ENCODE measurements at regions not wholly inside any gene's neighbourhood (a gene's known extent, or its start where the extent isn't known, plus 50 kb on each side); places are given as distances from the start of the nearest gene placed in this dataset.
A peak's percentile ranks its signal among the peaks of the same experiment; 100 is the strongest.
"Not testable (repeated sequence)": the region's sequence is repeated elsewhere in the genome, so short reads cannot be mapped to it uniquely, and the experiment has no call there.

DNA sequence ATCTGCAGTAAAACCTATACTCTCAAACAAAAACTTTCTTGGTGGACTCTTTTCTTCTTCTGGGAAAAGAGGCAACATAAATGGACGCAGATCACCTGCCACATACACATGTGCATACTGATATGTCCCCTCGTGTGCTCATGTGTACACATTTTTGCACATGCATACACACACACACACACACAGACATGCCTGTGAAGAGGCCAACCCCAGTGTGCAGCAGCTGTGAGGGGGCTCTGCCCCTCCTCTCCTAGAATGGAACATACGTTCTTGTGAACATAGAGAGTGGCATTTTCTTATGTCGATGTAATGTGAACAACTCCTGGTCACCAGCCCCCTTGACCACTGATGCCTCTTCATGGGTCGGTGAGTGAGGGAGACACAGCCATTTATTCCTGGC is 188.9 kb upstream of the PLGLB2 start:
- DNase-seq (ENCODE audit: low spot score); FAIRE-seq: not testable (repeated sequence)

GRCh38 chr2:87559735-87560134 is 188.2 kb upstream of the PLGLB2 start:
- FAIRE-seq: not testable (repeated sequence)

GRCh38 chr2:87565116-87565515 is 182.8 kb upstream of the PLGLB2 start:
- DNase-seq (ENCODE audit: low spot score); FAIRE-seq: not testable (repeated sequence)

More at GRCh38 chr2:87559735-87560134, 188.2 kb upstream of the PLGLB2 start:
- DNase-seq (ENCODE audit: low spot score): not testable (repeated sequence)

GRCh38 chr2:87566531-87566930 is 181.4 kb upstream of the PLGLB2 start:
- not testable (repeated sequence) for DNase-seq (ENCODE audit: low spot score); FAIRE-seq

DNA sequence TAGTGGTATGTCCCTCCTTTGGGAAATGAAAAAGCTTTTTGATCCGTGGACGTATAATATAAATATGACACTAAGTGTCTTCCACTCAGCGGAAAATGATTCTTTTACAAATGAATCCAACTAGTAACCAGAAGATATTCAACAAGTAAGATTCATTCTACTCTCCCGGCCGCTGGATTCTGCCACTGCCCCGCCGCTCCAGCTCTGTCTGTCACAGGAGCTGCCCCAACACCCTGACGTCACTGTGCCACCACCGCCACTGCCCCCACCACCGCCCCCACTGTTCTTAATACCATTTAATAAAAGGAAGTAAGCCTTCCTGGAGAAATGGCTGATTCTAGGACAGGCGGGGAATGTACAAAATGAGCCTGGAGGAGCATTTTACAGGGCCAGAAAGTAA is 180.8 kb upstream of the PLGLB2 start:
- not testable (repeated sequence) for DNase-seq (ENCODE audit: low spot score); FAIRE-seq

DNA sequence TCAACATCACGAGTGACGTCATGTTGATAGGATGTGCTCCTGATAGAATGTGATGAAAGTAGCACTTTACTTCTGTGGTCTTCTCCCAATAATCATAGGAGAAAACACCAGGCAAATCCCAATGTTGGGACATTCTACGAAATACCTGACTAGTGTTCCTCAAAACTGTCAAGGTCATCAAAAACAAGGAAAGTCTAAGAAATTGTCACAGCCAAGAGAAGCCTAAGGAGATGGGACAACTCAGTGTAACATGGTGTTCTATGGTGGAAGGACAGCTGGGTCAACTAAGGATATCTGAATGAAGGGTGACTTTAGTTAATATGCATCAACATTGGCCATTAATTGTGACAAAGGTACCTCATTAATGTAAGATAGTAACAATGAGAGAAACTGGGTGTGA is 180.0 kb upstream of the PLGLB2 start:
- FAIRE-seq; DNase-seq (ENCODE audit: low spot score): not testable (repeated sequence)

DNA sequence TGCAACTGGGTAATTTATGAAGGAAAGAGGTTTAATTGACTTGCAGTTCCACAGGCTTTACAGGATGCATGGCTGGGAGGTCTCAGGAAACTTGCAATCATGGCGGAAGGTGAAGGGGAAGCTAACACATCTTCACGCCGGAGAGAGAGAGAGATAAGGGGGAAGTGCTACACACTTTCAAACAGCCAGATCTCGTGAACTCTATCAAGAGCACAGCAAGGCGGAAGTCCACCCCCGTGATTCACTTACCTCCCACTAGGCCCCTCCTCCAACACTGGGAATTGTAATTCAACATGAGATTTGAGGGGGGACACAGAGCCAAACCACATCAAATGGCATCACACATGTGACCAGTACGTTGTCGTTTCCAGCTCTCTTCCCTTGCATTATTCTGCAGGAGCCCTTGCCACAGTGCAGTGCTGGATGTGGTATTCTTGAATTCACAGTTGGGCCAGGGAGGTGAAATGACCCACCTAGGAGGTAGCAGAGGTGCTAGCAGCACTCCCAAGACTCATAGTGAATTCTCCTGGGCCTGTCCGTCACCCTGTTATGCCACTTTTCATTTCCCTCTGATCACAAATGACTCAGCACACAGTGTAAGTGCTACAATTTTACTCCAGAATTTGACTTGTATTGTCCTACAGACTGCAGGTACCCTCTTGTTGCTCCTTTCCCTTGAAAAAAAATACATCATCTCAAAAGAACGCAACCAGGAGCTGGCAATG is 179.2 kb upstream of the PLGLB2 start:
- not testable (repeated sequence) for FAIRE-seq; DNase-seq (ENCODE audit: low spot score)

DNA sequence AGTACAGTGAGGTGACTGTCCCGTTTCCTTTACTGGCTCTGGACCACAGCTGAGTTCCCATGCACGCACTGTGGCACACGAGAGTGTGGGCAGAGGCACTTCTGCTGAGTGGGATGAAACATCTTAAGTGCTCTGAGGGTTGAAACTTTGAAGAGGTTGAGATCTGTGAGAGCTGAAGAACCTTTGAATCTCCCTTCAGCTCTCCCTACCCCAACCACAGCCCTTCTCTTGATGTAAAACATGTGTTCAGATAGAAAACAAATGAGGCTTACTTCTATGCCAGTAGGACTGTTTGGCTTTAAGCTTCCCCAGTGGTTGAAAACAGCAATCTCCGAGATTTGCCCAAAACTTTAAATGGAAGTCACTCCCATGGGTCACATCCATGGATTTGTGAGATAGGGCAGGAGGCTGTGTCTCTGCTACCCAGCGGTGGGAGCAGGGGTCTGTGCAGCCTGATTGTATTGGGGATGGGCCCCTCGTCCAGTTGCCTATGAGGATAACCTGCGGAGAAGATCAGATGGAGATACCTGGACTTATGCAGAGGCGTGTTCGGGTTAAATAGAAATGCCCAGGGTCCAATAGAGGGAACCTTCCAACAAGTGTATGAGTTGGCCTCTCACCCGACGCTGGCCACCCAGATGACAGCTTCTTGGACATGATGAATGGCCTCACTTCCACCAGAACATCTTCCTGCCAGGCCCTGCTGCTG is 178.0 kb upstream of the PLGLB2 start:
- not testable (repeated sequence) for FAIRE-seq

DNA sequence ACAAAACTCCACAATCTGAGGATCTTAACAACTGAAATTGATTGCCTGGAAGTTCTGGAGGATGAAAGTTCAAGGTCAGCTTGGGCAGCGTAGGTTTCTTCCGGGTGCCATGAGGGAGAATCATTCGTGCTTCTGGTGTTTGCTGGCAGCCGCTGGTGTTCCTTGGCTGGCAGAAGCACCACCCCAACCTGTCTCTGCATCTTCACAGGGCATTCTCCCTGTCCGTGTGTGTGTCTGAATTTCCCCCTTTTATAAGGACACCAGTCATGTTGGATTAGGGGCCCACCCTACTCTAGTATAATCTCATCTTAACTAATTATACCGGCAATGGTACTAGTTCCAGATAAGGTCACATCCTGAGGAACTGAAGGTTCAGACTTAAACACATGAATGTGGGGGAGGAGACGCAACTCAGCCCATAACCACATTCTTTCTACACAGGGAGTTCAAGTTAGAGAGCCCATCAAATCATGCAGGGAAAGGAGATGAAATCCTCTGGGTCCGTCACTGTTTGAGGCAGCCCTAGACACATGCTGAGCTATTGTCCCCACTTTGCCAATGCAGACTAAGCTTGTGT is 175.9 kb upstream of the PLGLB2 start:
- not testable (repeated sequence) for FAIRE-seq

More for the DNA sequence above, 178.0 kb upstream of the PLGLB2 start:
- DNase-seq (ENCODE audit: low spot score): not testable (repeated sequence)

GRCh38 chr2:87572906-87573305 is 175.0 kb upstream of the PLGLB2 start:
- DNase-seq (ENCODE audit: low spot score); FAIRE-seq: not testable (repeated sequence)

More for the DNA sequence above, 175.9 kb upstream of the PLGLB2 start:
- not testable (repeated sequence) for DNase-seq (ENCODE audit: low spot score)

DNA sequence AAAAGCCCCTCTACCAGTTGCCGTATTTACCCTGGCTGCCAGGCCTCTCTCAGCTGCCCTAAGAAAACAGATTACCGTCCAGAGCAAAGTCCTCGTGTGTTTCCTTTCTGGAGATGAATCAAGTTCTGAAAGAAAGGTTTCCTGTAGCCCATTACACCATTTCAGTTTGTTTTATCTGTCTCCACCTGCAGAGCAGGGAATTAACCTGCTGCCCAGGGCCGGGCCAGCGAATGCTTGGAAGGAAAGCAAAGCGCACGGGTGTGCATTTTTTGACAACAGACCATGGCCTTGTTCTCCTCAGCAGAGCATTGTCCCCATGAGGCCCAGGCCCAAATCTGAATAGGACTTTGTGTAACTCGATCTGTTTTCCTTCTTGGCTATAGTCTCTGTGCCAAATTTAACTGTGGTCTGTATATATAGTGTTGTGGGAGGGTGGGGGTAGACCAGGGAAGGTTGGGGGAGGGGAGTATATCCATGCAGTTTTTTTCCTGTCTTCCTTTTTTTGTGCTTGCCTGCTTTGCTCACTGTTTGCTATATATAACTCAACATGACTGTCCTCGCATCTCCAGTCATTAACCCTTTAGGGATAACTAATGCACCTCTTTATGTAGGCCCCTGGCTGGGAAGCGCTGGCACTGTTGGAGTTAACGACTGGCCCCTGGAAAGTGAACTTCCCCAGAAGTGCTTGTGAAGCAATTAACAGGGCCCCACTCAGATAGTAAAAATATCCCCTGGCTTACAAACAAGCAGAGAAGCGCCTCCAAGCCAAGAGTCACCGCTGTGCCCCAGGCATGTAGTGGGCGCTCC is 174.3 kb upstream of the PLGLB2 start:
- not testable (repeated sequence) for DNase-seq (ENCODE audit: low spot score); FAIRE-seq

DNA sequence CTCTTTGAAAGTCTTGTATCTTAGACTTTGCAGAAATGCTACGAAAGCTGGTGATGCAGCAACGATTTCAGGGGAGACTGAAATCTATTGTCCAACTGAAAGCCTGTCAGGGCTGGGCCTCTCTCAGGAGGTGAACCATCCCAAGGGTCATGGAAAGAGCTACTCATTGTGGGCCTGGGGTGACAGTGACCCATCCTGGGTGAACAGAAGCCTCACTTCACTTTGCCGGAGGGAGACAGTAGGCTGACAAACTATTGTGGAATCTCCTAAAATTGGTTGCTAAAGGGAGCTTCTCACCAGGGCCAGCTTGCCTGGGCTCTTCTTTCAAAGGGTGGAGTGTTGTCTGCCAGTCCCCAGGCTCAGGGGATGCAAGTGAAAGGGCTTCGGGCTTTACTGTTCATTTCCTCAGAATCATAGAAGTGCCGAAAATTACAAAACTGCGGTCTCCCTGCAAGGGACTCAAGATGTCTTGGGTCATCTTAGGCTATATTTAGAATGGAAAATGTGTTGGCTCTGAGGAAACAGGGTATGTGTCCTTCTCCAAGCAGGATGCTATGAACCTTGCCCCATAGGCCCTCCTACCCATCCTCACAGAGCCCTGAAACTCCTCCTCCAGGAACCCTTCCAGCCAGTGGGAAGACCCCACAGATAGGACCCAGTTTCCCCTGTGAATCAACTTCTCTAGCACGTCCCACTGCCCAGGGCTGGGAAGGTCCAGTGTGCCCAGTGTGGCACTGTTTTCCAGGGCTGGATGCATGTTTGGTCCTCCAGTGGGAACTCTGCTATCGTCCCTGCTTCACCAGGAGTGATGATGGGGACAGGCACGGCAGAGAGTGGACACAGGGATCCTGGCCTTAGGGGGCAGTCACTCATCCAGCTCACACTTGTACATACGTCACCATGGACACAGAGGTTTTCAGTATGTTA is 173.4 kb upstream of the PLGLB2 start:
- DNase-seq (ENCODE audit: low spot score); FAIRE-seq: not testable (repeated sequence)

DNA sequence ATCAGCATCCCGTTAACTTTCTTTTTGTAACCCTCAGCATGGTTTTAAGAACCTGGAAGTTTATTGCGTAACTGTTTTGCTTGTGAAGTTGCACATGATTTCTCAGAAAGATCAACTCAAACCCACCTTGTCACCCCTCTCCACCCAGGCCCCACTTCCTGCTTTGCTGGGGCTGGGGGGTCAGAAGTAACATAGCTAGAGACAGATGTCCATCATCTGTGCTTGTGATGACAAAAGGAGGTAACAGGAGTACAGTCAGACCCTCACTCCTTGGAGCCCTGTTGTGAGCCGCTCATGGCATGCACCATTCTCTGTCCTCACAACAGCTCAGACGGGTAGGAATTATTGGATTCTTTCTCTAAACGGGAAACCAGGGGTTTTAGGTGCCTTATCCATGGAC is 172.7 kb upstream of the PLGLB2 start:
- FAIRE-seq; DNase-seq (ENCODE audit: low spot score): not testable (repeated sequence)

GRCh38 chr2:87577358-87577757 is 170.5 kb upstream of the PLGLB2 start:
- FAIRE-seq; DNase-seq (ENCODE audit: low spot score): not testable (repeated sequence)

- peak; percentile 97 for FAIRE-seq
- DNase-seq (ENCODE audit: low spot score): not testable (repeated sequence)
Observed at GRCh38 chr2:87582152-87582551, 165.7 kb upstream of the PLGLB2 start.

DNA sequence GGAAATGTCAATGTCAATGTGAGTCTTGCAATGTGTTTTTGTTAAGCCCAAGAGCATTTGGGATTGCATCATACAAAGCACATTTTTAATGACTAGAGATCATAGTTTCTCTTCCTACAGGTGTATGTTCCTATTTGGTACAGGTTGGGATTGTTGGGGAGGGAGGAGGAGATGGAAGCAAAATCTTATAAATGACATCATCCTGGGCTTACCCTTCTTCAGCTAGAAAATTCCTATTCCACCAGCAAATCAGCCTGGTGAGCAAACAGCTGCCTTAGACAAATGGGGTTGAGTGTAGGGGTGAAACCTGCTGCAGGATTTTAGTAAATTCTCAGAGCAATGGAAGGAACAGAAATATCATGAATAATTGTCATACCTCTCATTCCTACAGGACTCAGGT is 165.3 kb upstream of the PLGLB2 start:
- not testable (repeated sequence) for FAIRE-seq; DNase-seq (ENCODE audit: low spot score)

DNA sequence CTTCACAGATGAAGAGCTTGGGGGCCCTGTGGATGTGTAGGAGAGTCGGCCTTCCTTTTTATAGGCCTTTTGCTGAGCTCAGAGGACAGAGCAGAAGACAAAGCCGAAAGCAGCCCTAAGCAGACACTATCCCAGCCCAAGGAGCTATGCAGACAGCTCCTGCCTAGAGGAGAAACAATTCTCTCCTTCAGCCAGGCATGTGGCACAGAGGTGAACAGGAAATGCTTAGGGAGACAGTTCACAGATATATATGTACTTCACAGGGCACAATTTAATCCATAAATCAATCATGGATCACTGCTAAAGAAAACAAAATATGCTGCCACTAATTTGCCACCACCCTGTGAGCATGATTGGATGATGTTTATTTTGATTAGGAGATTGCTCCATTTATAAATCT is 164.5 kb upstream of the PLGLB2 start:
- not testable (repeated sequence) for DNase-seq (ENCODE audit: low spot score); FAIRE-seq

DNA sequence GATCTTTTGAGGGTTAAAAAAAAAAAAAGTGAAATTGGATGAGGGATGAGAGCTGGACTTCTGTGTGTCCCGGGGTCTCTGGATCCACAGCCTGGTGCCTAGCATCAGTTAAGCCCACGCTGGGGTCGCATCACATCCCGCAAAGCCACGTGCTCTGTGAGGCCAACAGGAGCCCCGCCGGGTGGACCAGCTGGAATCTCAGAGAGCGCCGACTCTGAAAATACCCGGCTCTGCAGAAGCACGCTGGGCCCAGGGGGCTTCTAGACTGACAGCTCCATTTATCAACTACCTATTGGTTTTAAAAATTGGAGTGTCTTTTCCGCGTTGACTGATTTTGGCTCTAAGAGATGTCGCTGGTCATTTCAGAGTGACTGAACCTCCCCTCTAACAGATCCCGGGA is 164.1 kb upstream of the PLGLB2 start:
- FAIRE-seq: not testable (repeated sequence)

GRCh38 chr2:87584268-87584906 is 163.5 kb upstream of the PLGLB2 start:
- not testable (repeated sequence) for DNase-seq (ENCODE audit: low spot score); FAIRE-seq

More for the DNA sequence above, 164.1 kb upstream of the PLGLB2 start:
- not testable (repeated sequence) for DNase-seq (ENCODE audit: low spot score)
